ENCODE measurements at regions not wholly inside any gene's neighbourhood (a gene's known extent, or its start where the extent isn't known, plus 50 kb on each side); places are given as distances from the start of the nearest gene placed in this dataset.

GRCh38 chr14:82403987-82404386 is 870.3 kb upstream of the SEL1L start:
- H3K27ac Mint-ChIP-seq: no peak overlapping the region
- H3K9me3 Mint-ChIP-seq: no peaks in the 10 kb centered on the region
- H3K4me3 Mint-ChIP-seq: no peak overlapping the region
- H3K4me1 Mint-ChIP-seq (ENCODE audit: low read depth): no peaks in the 10 kb centered on the region
- H3K27me3 Mint-ChIP-seq: no peaks in the 10 kb centered on the region
- no peaks in the 10 kb centered on the region for H3K36me3 Mint-ChIP-seq (ENCODE audit: low read depth)

- H3K27me3 Mint-ChIP-seq: no peaks in the 10 kb centered on the region
Measured at GRCh38 chr14:82410064-82410463, 876.4 kb upstream of the SEL1L start.

GRCh38 chr14:82411298-82411697 is 877.6 kb upstream of the SEL1L start:
- Mint-ChIP-seq H3K4me1 (ENCODE audit: low read depth) (no peaks in the 10 kb centered on the region), H3K27ac (no peak overlapping the region), H3K9me3 (peaks cover 4% of the 10 kb centered on the region), H3K27me3 (no peaks in the 10 kb centered on the region), H3K36me3 (ENCODE audit: low read depth) (no peaks in the 10 kb centered on the region), H3K4me3 (no peak overlapping the region)

More at GRCh38 chr14:82410064-82410463, 876.4 kb upstream of the SEL1L start:
- H3K27ac Mint-ChIP-seq: no peak overlapping the region
- peaks cover under 1% of the 10 kb centered on the region for H3K9me3 Mint-ChIP-seq
- H3K4me1 Mint-ChIP-seq (ENCODE audit: low read depth): no peaks in the 10 kb centered on the region
- no peaks in the 10 kb centered on the region for H3K36me3 Mint-ChIP-seq (ENCODE audit: low read depth)
- no peak overlapping the region for H3K4me3 Mint-ChIP-seq

GRCh38 chr14:82412545-82412944 is 878.9 kb upstream of the SEL1L start:
- H3K9me3 Mint-ChIP-seq: peaks cover 13% of the 10 kb centered on the region
- no peaks in the 10 kb centered on the region for H3K36me3 Mint-ChIP-seq (ENCODE audit: low read depth)
- no peak overlapping the region for H3K4me3 Mint-ChIP-seq
- H3K27me3 Mint-ChIP-seq: no peaks in the 10 kb centered on the region
- H3K27ac Mint-ChIP-seq: no peak overlapping the region
- no peaks in the 10 kb centered on the region for H3K4me1 Mint-ChIP-seq (ENCODE audit: low read depth)

GRCh38 chr14:82414853-82415539 is 881.3 kb upstream of the SEL1L start:
- no peak overlapping the region for H3K4me3 Mint-ChIP-seq
- H3K4me1 Mint-ChIP-seq (ENCODE audit: low read depth): no peaks in the 10 kb centered on the region
- H3K27me3 Mint-ChIP-seq: no peaks in the 10 kb centered on the region
- no peak overlapping the region for H3K27ac Mint-ChIP-seq
- H3K36me3 Mint-ChIP-seq (ENCODE audit: low read depth): no peaks in the 10 kb centered on the region
- H3K9me3 Mint-ChIP-seq: peaks cover 31% of the 10 kb centered on the region

GRCh38 chr14:82419933-82420332 is 886.3 kb upstream of the SEL1L start:
- no peak overlapping the region for H3K27ac Mint-ChIP-seq
- no peaks in the 10 kb centered on the region for H3K36me3 Mint-ChIP-seq (ENCODE audit: low read depth)

GRCh38 chr14:82420871-82421270 is 887.2 kb upstream of the SEL1L start:
- H3K9me3 Mint-ChIP-seq: peaks cover 33% of the 10 kb centered on the region
- H3K4me1 Mint-ChIP-seq (ENCODE audit: low read depth): no peaks in the 10 kb centered on the region
- H3K27me3 Mint-ChIP-seq: no peaks in the 10 kb centered on the region
- no peaks in the 10 kb centered on the region for H3K36me3 Mint-ChIP-seq (ENCODE audit: low read depth)
- H3K27ac Mint-ChIP-seq: no peak overlapping the region
- H3K4me3 Mint-ChIP-seq: no peak overlapping the region

More at GRCh38 chr14:82419933-82420332, 886.3 kb upstream of the SEL1L start:
- H3K27me3 Mint-ChIP-seq: no peaks in the 10 kb centered on the region
- H3K4me3 Mint-ChIP-seq: no peak overlapping the region
- peaks cover 34% of the 10 kb centered on the region for H3K9me3 Mint-ChIP-seq
- no peaks in the 10 kb centered on the region for H3K4me1 Mint-ChIP-seq (ENCODE audit: low read depth)

GRCh38 chr14:82421286-82421685 is 887.6 kb upstream of the SEL1L start:
- H3K27me3 Mint-ChIP-seq: no peaks in the 10 kb centered on the region
- no peaks in the 10 kb centered on the region for H3K4me1 Mint-ChIP-seq (ENCODE audit: low read depth)

GRCh38 chr14:82422230-82422629 is 888.6 kb upstream of the SEL1L start:
- no peak overlapping the region for H3K27ac Mint-ChIP-seq
- H3K27me3 Mint-ChIP-seq: no peaks in the 10 kb centered on the region

More at GRCh38 chr14:82421286-82421685, 887.6 kb upstream of the SEL1L start:
- no peaks in the 10 kb centered on the region for H3K36me3 Mint-ChIP-seq (ENCODE audit: low read depth)
- no peak overlapping the region for H3K4me3 Mint-ChIP-seq
- H3K27ac Mint-ChIP-seq: no peak overlapping the region
- H3K9me3 Mint-ChIP-seq: peaks cover 33% of the 10 kb centered on the region

GRCh38 chr14:82425261-82425660 is 891.6 kb upstream of the SEL1L start:
- Mint-ChIP-seq H3K9me3 (peaks cover 13% of the 10 kb centered on the region), H3K27ac (no peak overlapping the region), H3K4me3 (no peak overlapping the region), H3K4me1 (ENCODE audit: low read depth) (no peaks in the 10 kb centered on the region), H3K36me3 (ENCODE audit: low read depth) (no peaks in the 10 kb centered on the region), H3K27me3 (no peaks in the 10 kb centered on the region)

More at GRCh38 chr14:82422230-82422629, 888.6 kb upstream of the SEL1L start:
- Mint-ChIP-seq H3K4me1 (ENCODE audit: low read depth) (no peaks in the 10 kb centered on the region), H3K4me3 (no peak overlapping the region), H3K9me3 (peaks cover 27% of the 10 kb centered on the region), H3K36me3 (ENCODE audit: low read depth) (no peaks in the 10 kb centered on the region)

- Mint-ChIP-seq H3K9me3 (peaks cover 8% of the 10 kb centered on the region), H3K4me3 (no peak overlapping the region), H3K36me3 (ENCODE audit: low read depth) (no peaks in the 10 kb centered on the region), H3K4me1 (ENCODE audit: low read depth) (no peaks in the 10 kb centered on the region), H3K27me3 (no peaks in the 10 kb centered on the region), H3K27ac (no peak overlapping the region)
Measured at GRCh38 chr14:82431031-82431430, 897.4 kb upstream of the SEL1L start.

GRCh38 chr14:82432301-82433105 is 898.9 kb upstream of the SEL1L start:
- no peaks in the 10 kb centered on the region for H3K36me3 Mint-ChIP-seq (ENCODE audit: low read depth)

GRCh38 chr14:82438436-82438835 is 904.8 kb upstream of the SEL1L start:
- H3K36me3 Mint-ChIP-seq (ENCODE audit: low read depth): no peaks in the 10 kb centered on the region
- no peak overlapping the region for H3K4me3 Mint-ChIP-seq
- peaks cover 8% of the 10 kb centered on the region for H3K9me3 Mint-ChIP-seq
- no peak overlapping the region for H3K27ac Mint-ChIP-seq
- no peaks in the 10 kb centered on the region for H3K4me1 Mint-ChIP-seq (ENCODE audit: low read depth)
- no peaks in the 10 kb centered on the region for H3K27me3 Mint-ChIP-seq

More at GRCh38 chr14:82432301-82433105, 898.9 kb upstream of the SEL1L start:
- Mint-ChIP-seq H3K9me3 (peaks cover 8% of the 10 kb centered on the region), H3K27ac (no peak overlapping the region), H3K27me3 (no peaks in the 10 kb centered on the region), H3K4me1 (ENCODE audit: low read depth) (no peaks in the 10 kb centered on the region), H3K4me3 (no peak overlapping the region)

GRCh38 chr14:82441270-82441669 is 907.6 kb upstream of the SEL1L start:
- H3K4me1 Mint-ChIP-seq (ENCODE audit: low read depth): no peaks in the 10 kb centered on the region
- no peaks in the 10 kb centered on the region for H3K36me3 Mint-ChIP-seq (ENCODE audit: low read depth)
- H3K9me3 Mint-ChIP-seq: peaks cover 8% of the 10 kb centered on the region
- H3K27me3 Mint-ChIP-seq: no peaks in the 10 kb centered on the region
- no peak overlapping the region for H3K4me3 Mint-ChIP-seq
- no peak overlapping the region for H3K27ac Mint-ChIP-seq

GRCh38 chr14:82445810-82446570 is 912.3 kb upstream of the SEL1L start:
- no peak overlapping the region for H3K4me3 Mint-ChIP-seq
- no peaks in the 10 kb centered on the region for H3K4me1 Mint-ChIP-seq (ENCODE audit: low read depth)
- peaks cover 12% of the 10 kb centered on the region for H3K9me3 Mint-ChIP-seq
- no peaks in the 10 kb centered on the region for H3K27me3 Mint-ChIP-seq
- no peaks in the 10 kb centered on the region for H3K36me3 Mint-ChIP-seq (ENCODE audit: low read depth)
- no peak overlapping the region for H3K27ac Mint-ChIP-seq

Measured in stimulated activated naive CD8-positive, alpha-beta T cell treated with anti-CD3 and anti-CD28 coated beads, Interleukin-15, Interleukin-2, amounts not matched to agents 100 ng/mL and 50 ng/mL, for 24 hours (primary cell).